Gastrocnemius medialis (tissue), 4 donors: ENCODE measurements at regions not wholly inside any gene's neighbourhood (a gene's known extent, or its start where the extent isn't known, plus 50 kb on each side); places are given as distances from the start of the nearest gene placed in this dataset.

ENCODE experiments used
- ATAC-seq, 2 donors: fragments of 150-250 bp; one replicate each; pipeline ENCODE4 v1.9.1; 2016
- DNase-seq, 2 donors: peaks; one replicate each; pipeline ENCODE4 v3.0.0-alpha.2; 2019
- H3K27ac ChIP-seq, 4 donors: fragments of 200-600 bp; sonication (generic); 1 replicate in 1 of 4; 2 replicates in 3 of 4; pipeline ENCODE4 v1.5.1; 2016 to 2018; ENCODE audit warnings: mild to moderate bottlenecking in 2 of 4, moderate library complexity in 1 of 4
- H3K27me3 ChIP-seq, 3 donors: fragments of 200-600 bp; sonication (generic) in 2 of 3; 1 replicate in 1 of 3; 2 replicates in 2 of 3; pipeline versions ENCODE4 v1.5.1 to v1.6.0; 2016 to 2019; ENCODE audit warnings: mild to moderate bottlenecking in 1 of 3, moderate library complexity in 1 of 3
- H3K36me3 ChIP-seq, 2 donors: fragments of 200-600 bp; sonication (generic) in 1 of 2; one replicate each; pipeline ENCODE4 v1.5.1; 2017 to 2018
- H3K4me1 ChIP-seq, 2 donors: fragments of 200-600 bp; sonication (generic) in 1 of 2; one replicate each; pipeline ENCODE4 v1.5.1; 2016 to 2017; ENCODE audit warnings: mild to moderate bottlenecking in 2 of 2
- H3K4me3 ChIP-seq, 4 donors: fragments of 200-600 bp; sonication (generic) in 3 of 4; 1 replicate in 1 of 4; 2 replicates in 3 of 4; pipeline ENCODE4 v1.5.1; 2016 to 2019; ENCODE audit warnings: mild to moderate bottlenecking in 2 of 4
- H3K9me3 ChIP-seq, 3 donors: fragments of 200-600 bp; sonication (generic) in 2 of 3; 1 replicate in 1 of 3; 2 replicates in 2 of 3; pipeline ENCODE4 v1.5.1; 2016 to 2019
- POLR2A ChIP-seq, 2 donors: fragments of 450-650 bp; IDR thresholded peaks; one replicate each; pipeline ENCODE4 v1.6.1; 2017; ENCODE audit warnings: antibody characterized with exemption in 2 of 2, mild to moderate bottlenecking in 2 of 2, moderate library complexity in 2 of 2
- in situ Hi-C, 4 donors: fragments of 200-750 bp; cut with MboI; loops; one replicate each; pipeline versions ENCODE4 v1.15.0 to v1.8.0; 2017; ENCODE audit warnings: low sequenced_read_pairs in 4 of 4
- intact Hi-C: fragments of 100-400 bp; cut with DNase I; formaldehyde crosslinking; loops from one replicate; pipeline ENCODE4 v1.15.1; 2023; ENCODE audit warnings: low total_unique reads
- TF ChIP-seq, protein P1 (sequence below), 5 experiments: fragments of 450-650 bp in 3 of 5; fragments of 200-600 bp in 2 of 5; sonication (generic) in 2 of 5; IDR thresholded peaks in 4 of 5; conservative IDR thresholded peaks in 1 of 5; 1 replicate in 4 of 5; 2 replicates in 1 of 5; pipeline ENCODE4 v1.5.1; 2016 to 2019; ENCODE audit warnings: antibody characterized with exemption in 5 of 5, mild to moderate bottlenecking in 3 of 5, moderate library complexity in 3 of 5

DNA sequence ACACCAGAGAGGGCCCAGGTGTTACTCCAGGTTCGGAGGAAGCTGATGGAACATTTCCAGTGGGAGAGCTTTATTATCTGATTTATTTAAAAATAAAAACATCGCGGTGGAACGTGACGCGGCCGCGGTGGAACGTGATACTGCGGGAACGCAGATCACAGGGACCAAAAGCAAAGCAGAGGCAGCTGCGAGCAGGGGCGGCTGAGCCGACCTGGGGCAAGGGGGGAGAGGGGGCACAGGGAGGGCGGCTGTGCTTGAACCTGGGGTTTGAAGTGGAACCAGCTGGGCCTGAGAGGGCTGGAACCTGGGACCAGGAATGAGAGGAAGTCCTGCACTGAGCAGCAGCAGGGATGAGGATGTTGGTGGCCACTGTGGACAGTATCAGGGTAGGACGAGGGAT is 583.5 kb upstream of the SALL3 start:
- Histone ChIP-seq H3K27me3 (peaks cover 0 to 3% (median 0%) of the 10 kb centered on the region in 3 donors), H3K4me3 (no peak overlapping the region), H3K4me1 (no peaks in the 10 kb centered on the region), H3K27ac (no peak overlapping the region), H3K36me3 (no peaks in the 10 kb centered on the region), H3K9me3 (no peaks in the 10 kb centered on the region)
- in situ Hi-C loops, result no loop called here
- intact Hi-C loops, result no loop called here
- DNase-seq (no peak), ATAC-seq (no peak)
- TF ChIP-seq, protein P1, sequence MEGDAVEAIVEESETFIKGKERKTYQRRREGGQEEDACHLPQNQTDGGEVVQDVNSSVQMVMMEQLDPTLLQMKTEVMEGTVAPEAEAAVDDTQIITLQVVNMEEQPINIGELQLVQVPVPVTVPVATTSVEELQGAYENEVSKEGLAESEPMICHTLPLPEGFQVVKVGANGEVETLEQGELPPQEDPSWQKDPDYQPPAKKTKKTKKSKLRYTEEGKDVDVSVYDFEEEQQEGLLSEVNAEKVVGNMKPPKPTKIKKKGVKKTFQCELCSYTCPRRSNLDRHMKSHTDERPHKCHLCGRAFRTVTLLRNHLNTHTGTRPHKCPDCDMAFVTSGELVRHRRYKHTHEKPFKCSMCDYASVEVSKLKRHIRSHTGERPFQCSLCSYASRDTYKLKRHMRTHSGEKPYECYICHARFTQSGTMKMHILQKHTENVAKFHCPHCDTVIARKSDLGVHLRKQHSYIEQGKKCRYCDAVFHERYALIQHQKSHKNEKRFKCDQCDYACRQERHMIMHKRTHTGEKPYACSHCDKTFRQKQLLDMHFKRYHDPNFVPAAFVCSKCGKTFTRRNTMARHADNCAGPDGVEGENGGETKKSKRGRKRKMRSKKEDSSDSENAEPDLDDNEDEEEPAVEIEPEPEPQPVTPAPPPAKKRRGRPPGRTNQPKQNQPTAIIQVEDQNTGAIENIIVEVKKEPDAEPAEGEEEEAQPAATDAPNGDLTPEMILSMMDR (IDR thresholded peaks at IDR 0.05 in 4 of 5, conservative IDR thresholded peaks at IDR 0.05 in 1 of 5), result no peak
- no peak for TF ChIP-seq POLR2A (IDR thresholded peaks at IDR 0.05)

DNA sequence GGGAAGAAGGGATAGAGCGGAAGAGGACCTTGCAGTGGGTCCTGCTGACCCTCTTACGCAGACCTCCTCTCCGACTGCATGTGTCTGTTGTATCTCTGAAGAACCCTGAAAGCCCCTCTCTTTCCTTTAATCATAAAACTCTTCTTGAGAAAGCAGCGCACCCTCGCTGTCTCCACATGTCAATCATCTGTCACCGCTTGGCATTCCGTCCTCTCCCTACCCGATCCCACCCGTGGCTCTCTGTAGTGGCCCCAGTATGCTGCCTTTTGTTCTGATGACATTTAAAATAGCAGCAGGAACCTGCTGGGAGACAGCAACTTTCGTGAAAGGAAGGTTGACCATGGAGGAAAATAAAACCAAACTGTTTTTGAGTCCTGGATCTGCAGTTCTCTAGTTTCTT is 582.9 kb upstream of the SALL3 start:
- no peak overlapping the region for H3K27ac ChIP-seq
- no peaks in the 10 kb centered on the region for H3K9me3 ChIP-seq
- no peak for TF ChIP-seq POLR2A (IDR thresholded peaks at IDR 0.05)
- TF ChIP-seq, protein P1 (IDR thresholded peaks at IDR 0.05 in 4 of 5, conservative IDR thresholded peaks at IDR 0.05 in 1 of 5), result no peak
- no peaks in the 10 kb centered on the region for H3K36me3 ChIP-seq
- intact Hi-C loops, result no loop called here
- H3K4me3 ChIP-seq, result no peak overlapping the region
- in situ Hi-C loops, result no loop called here
- DNase-seq (no peak), ATAC-seq (no peak)
- H3K27me3 ChIP-seq, result peaks cover 0 to 3% (median 0%) of the 10 kb centered on the region in 3 donors
- H3K4me1 ChIP-seq, result no peaks in the 10 kb centered on the region

DNA sequence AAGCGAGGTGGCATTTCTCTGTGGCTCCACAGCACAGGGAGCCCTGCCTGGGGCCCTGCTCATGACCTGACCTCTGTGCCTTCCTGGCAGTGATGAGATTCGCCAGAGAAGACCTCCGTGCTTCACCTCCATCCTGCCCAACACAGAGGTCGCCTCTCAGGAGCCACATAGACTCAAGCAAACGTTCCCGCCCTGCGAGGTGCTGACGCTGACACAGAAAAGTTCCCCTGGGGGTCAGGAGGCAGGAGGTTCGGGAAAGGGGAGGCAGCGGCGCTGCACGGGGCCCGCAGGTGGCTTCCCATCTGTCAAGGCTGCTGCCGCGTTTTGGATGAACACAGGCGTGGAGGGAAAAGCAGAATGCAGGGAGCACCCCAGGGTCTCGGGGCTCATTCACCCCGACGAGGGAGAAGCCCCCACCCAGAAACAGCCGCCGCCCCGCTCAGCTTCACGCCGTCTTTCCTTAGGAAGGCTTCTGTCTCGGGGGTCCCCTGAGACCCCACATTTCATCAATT is 579.6 kb upstream of the SALL3 start:
- Histone ChIP-seq H3K27me3 (no peaks in the 10 kb centered on the region), H3K4me3 (no peak overlapping the region), H3K36me3 (no peaks in the 10 kb centered on the region), H3K4me1 (no peaks in the 10 kb centered on the region), H3K9me3 (no peaks in the 10 kb centered on the region), H3K27ac (no peak overlapping the region)
- DNase-seq, result no peak
- no peak for ATAC-seq
- TF ChIP-seq, protein P1 (IDR thresholded peaks at IDR 0.05 in 4 of 5, conservative IDR thresholded peaks at IDR 0.05 in 1 of 5), result no peak
- no peak for TF ChIP-seq POLR2A (IDR thresholded peaks at IDR 0.05)
- in situ Hi-C loops (no loop called here), intact Hi-C loops (no loop called here)

DNA sequence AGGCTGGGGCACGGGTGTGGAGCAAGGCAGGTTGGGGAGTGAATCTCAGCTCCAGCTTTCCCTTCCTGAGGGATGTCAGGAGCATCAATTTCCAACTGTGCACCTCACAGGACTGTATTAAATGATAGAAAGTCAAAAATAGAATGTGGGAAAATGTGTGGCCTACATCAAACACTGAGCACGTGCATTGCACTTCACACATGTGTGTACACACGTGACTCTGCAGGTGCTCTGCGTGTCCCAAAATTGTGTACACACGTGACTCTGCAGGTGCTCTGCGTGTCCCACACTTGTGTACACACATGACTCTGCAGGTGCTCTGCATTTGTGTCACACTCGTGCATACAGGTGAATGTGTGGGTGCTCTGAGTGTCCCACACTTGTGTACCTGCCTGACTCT is 577.2 kb upstream of the SALL3 start:
- TF ChIP-seq POLR2A (IDR thresholded peaks at IDR 0.05), result no peak
- TF ChIP-seq, protein P1 (IDR thresholded peaks at IDR 0.05 in 4 of 5, conservative IDR thresholded peaks at IDR 0.05 in 1 of 5), result no peak
- Histone ChIP-seq H3K4me1 (no peaks in the 10 kb centered on the region), H3K4me3 (no peak overlapping the region), H3K9me3 (no peaks in the 10 kb centered on the region), H3K27ac (no peak overlapping the region), H3K27me3 (no peaks in the 10 kb centered on the region), H3K36me3 (no peaks in the 10 kb centered on the region)
- no peak for ATAC-seq
- intact Hi-C loops, result no loop called here
- DNase-seq, result no peak
- in situ Hi-C loops, result no loop called here

DNA sequence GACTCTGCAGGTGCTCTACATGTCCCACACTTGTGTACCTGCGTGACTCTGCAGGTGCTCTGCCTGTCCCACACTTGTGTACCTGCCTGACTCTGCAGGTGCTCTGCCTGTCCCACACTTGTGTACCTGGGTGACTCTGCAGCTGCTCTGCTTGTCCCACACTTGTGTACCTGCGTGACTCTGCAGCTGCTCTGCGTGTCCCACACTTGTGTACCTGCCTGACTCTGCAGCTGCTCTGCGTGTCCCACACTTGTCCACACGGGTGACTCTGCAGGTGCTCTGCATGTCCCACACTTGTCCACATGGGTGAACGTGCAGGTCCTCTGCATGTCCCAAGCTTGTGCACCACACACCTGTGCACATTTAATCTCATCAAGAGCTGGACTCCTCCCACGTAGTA is 576.7 kb upstream of the SALL3 start:
- DNase-seq (no peak), ATAC-seq (no peak)
- H3K9me3 ChIP-seq, result no peaks in the 10 kb centered on the region
- H3K4me1 ChIP-seq, result no peaks in the 10 kb centered on the region
- H3K27ac ChIP-seq, result no peak overlapping the region
- intact Hi-C loops (no loop called here), in situ Hi-C loops (no loop called here)
- H3K36me3 ChIP-seq, result no peaks in the 10 kb centered on the region
- H3K4me3 ChIP-seq, result no peak overlapping the region
- TF ChIP-seq POLR2A (IDR thresholded peaks at IDR 0.05), result no peak
- TF ChIP-seq, protein P1 (IDR thresholded peaks at IDR 0.05 in 4 of 5, conservative IDR thresholded peaks at IDR 0.05 in 1 of 5), result no peak
- H3K27me3 ChIP-seq, result no peaks in the 10 kb centered on the region
